ENCODE measurements at regions not wholly inside any gene's neighbourhood (a gene's known extent, or its start where the extent isn't known, plus 50 kb on each side); places are given as distances from the start of the nearest gene placed in this dataset.

DNA sequence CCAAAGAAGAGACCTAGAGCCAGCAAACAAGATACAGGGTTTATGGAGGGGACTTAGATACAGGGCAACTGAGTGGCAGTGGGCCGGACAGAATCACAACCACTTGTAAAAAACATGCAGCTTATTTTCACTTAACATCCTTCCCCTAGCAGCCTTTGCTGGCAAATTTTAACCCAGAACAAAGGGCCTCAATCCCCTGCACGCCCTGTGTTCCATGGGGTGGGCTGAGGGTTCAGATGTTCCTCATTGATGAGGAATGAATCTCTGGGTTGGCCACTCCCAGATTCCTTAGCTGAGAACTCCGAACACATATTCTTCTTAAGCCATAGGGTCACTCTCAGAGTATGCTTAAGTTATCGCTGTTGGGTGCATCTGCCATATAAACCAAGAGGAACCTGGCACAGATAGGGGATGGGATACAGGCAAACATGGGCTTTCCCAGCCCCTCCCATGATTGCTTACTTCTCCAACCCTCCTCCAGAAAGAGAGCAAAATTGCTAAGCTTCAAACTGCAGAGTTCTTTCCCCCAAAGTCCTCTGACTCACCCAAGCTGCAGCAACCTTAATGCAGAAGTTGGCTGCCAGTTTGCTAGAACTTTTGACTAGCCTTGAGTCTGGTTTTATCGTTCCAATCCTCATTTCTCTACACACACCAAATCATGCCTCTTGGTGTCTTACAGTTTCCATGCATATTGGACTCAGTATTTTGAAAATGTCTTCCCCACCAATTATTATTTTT lies 146.9 kb downstream of the CD47 start:
- Histone ChIP-seq H3K9ac (ENCODE audit: low read depth in 1 of 2, low read length in 2 of 2) (no peak overlapping the region), H3K9me3 (ENCODE audit: control insufficient read depth in 2 of 2, low read length in 2 of 2) (no peaks in the 10 kb centered on the region), H3K4me3 (ENCODE audit: low read length in 2 of 2) (no peak overlapping the region), H3K27me3 (ENCODE audit: control insufficient read depth in 2 of 2, insufficient read depth in 2 of 2, low read length in 2 of 2) (no peaks in the 10 kb centered on the region), H3K4me1 (ENCODE audit: control insufficient read depth in 2 of 2, insufficient read depth in 2 of 2, low read length in 2 of 2) (no peaks in the 10 kb centered on the region), H3K36me3 (ENCODE audit: control insufficient read depth in 2 of 2, insufficient read depth in 2 of 2, low read length in 2 of 2) (no peaks in the 10 kb centered on the region), H3K27ac (ENCODE audit: low read depth in 2 of 2, low read length in 2 of 2) (no peak overlapping the region)

DNA sequence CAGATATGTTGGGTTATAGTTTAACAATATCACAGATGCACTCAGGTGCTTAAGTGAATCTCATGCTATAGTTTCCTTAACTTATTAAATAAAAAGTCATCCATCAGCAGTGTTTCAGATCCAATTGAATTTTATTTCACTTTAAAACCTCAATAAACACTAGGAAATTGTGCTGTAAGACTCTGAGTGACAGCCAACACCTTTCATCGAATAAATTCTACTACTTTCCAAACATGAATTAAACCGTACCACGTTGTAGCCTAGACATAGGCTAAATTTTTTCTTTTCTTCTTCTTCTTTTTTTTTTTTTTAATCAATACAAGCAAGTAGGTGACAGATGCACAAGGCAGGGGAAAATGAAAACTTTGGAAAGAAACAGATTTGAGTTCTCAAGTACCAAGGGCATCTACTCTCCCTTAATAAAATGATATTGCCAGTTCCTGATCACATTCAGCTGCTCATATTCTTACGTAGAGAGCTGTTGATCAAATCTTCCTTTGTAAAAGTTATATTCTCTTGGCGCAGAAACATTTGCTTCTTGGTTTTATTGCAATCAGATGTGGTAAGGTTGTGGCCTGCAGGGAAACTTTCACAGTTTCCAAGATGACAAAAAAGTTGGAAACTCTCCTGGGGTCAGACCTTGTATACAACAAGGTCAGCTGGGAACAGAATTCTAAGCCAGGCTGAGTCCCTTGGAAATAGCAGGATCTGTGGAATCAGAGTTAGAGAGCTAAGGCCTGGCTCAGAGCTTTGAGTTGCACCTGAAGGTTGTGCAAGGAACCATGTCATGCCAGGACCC lies 147.7 kb downstream of the CD47 start:
- Histone ChIP-seq H3K9ac (ENCODE audit: low read depth in 1 of 2, low read length in 2 of 2) (no peak overlapping the region), H3K9me3 (ENCODE audit: control insufficient read depth in 2 of 2, low read length in 2 of 2) (no peaks in the 10 kb centered on the region), H3K36me3 (ENCODE audit: control insufficient read depth in 2 of 2, insufficient read depth in 2 of 2, low read length in 2 of 2) (no peaks in the 10 kb centered on the region), H3K4me3 (ENCODE audit: low read length in 2 of 2) (no peak overlapping the region), H3K4me1 (ENCODE audit: control insufficient read depth in 2 of 2, insufficient read depth in 2 of 2, low read length in 2 of 2) (no peaks in the 10 kb centered on the region), H3K27me3 (ENCODE audit: control insufficient read depth in 2 of 2, insufficient read depth in 2 of 2, low read length in 2 of 2) (no peaks in the 10 kb centered on the region), H3K27ac (ENCODE audit: low read depth in 2 of 2, low read length in 2 of 2) (no peak overlapping the region)

GRCh38 chr3:107942244-107942643 lies 148.6 kb downstream of the CD47 start:
- no peak overlapping the region for H3K4me3 ChIP-seq (ENCODE audit: low read length in 2 of 2)
- no peaks in the 10 kb centered on the region for H3K4me1 ChIP-seq (ENCODE audit: control insufficient read depth in 2 of 2, insufficient read depth in 2 of 2, low read length in 2 of 2)
- H3K27me3 ChIP-seq (ENCODE audit: control insufficient read depth in 2 of 2, insufficient read depth in 2 of 2, low read length in 2 of 2), result no peaks in the 10 kb centered on the region
- H3K27ac ChIP-seq (ENCODE audit: low read depth in 2 of 2, low read length in 2 of 2), result no peak overlapping the region
- H3K9ac ChIP-seq (ENCODE audit: low read depth in 1 of 2, low read length in 2 of 2), result no peak overlapping the region
- no peaks in the 10 kb centered on the region for H3K36me3 ChIP-seq (ENCODE audit: control insufficient read depth in 2 of 2, insufficient read depth in 2 of 2, low read length in 2 of 2)
- no peaks in the 10 kb centered on the region for H3K9me3 ChIP-seq (ENCODE audit: control insufficient read depth in 2 of 2, low read length in 2 of 2)

- Histone ChIP-seq H3K4me1 (ENCODE audit: control insufficient read depth in 2 of 2, insufficient read depth in 2 of 2, low read length in 2 of 2) (no peaks in the 10 kb centered on the region), H3K9ac (ENCODE audit: low read depth in 1 of 2, low read length in 2 of 2) (no peak overlapping the region), H3K27ac (ENCODE audit: low read depth in 2 of 2, low read length in 2 of 2) (no peak overlapping the region), H3K27me3 (ENCODE audit: control insufficient read depth in 2 of 2, insufficient read depth in 2 of 2, low read length in 2 of 2) (no peaks in the 10 kb centered on the region), H3K36me3 (ENCODE audit: control insufficient read depth in 2 of 2, insufficient read depth in 2 of 2, low read length in 2 of 2) (no peaks in the 10 kb centered on the region), H3K4me3 (ENCODE audit: low read length in 2 of 2) (no peak overlapping the region), H3K9me3 (ENCODE audit: control insufficient read depth in 2 of 2, low read length in 2 of 2) (no peaks in the 10 kb centered on the region)
Measured at GRCh38 chr3:107939691-107940442, 151.0 kb downstream of the CD47 start.

DNA sequence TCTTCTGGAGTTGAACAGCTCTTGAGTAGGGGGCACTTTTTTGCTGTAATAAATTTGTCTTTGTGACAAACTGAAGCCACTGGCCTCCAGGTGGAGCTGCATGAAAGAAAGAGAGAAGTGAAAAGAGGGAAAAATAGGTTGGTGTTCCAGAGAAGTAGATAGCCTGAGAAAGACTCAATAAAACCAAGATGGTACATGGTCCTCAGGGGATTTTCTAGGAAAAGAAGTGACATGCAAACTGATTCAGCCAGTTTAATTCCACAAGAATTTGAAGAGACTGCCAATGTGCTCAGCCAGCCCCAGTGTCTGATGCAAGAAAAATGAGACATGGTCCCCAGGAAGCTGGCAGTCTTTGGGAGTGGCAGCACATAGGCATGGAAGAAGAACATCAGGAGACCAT lies 152.7 kb downstream of the CD47 start:
- no peak overlapping the region for H3K4me3 ChIP-seq (ENCODE audit: low read length in 2 of 2)

GRCh38 chr3:107934808-107935207 lies 156.0 kb downstream of the CD47 start:
- Histone ChIP-seq H3K27ac (ENCODE audit: low read depth in 2 of 2, low read length in 2 of 2) (no peak overlapping the region), H3K9me3 (ENCODE audit: control insufficient read depth in 2 of 2, low read length in 2 of 2) (no peaks in the 10 kb centered on the region), H3K4me3 (ENCODE audit: low read length in 2 of 2) (no peak overlapping the region), H3K27me3 (ENCODE audit: control insufficient read depth in 2 of 2, insufficient read depth in 2 of 2, low read length in 2 of 2) (no peaks in the 10 kb centered on the region), H3K4me1 (ENCODE audit: control insufficient read depth in 2 of 2, insufficient read depth in 2 of 2, low read length in 2 of 2) (no peaks in the 10 kb centered on the region), H3K36me3 (ENCODE audit: control insufficient read depth in 2 of 2, insufficient read depth in 2 of 2, low read length in 2 of 2) (no peaks in the 10 kb centered on the region), H3K9ac (ENCODE audit: low read depth in 1 of 2, low read length in 2 of 2) (no peak overlapping the region)

More for the DNA sequence above, 152.7 kb downstream of the CD47 start:
- H3K36me3 ChIP-seq (ENCODE audit: control insufficient read depth in 2 of 2, insufficient read depth in 2 of 2, low read length in 2 of 2), result no peaks in the 10 kb centered on the region
- H3K27me3 ChIP-seq (ENCODE audit: control insufficient read depth in 2 of 2, insufficient read depth in 2 of 2, low read length in 2 of 2), result no peaks in the 10 kb centered on the region
- H3K9me3 ChIP-seq (ENCODE audit: control insufficient read depth in 2 of 2, low read length in 2 of 2), result no peaks in the 10 kb centered on the region
- no peaks in the 10 kb centered on the region for H3K4me1 ChIP-seq (ENCODE audit: control insufficient read depth in 2 of 2, insufficient read depth in 2 of 2, low read length in 2 of 2)
- no peak overlapping the region for H3K9ac ChIP-seq (ENCODE audit: low read depth in 1 of 2, low read length in 2 of 2)
- H3K27ac ChIP-seq (ENCODE audit: low read depth in 2 of 2, low read length in 2 of 2), result no peak overlapping the region

- no peaks in the 10 kb centered on the region for H3K9me3 ChIP-seq (ENCODE audit: control insufficient read depth in 2 of 2, low read length in 2 of 2)
- H3K4me1 ChIP-seq (ENCODE audit: control insufficient read depth in 2 of 2, insufficient read depth in 2 of 2, low read length in 2 of 2), result no peaks in the 10 kb centered on the region
- no peak overlapping the region for H3K27ac ChIP-seq (ENCODE audit: low read depth in 2 of 2, low read length in 2 of 2)
- H3K27me3 ChIP-seq (ENCODE audit: control insufficient read depth in 2 of 2, insufficient read depth in 2 of 2, low read length in 2 of 2), result no peaks in the 10 kb centered on the region
- H3K9ac ChIP-seq (ENCODE audit: low read depth in 1 of 2, low read length in 2 of 2), result no peak overlapping the region
- H3K4me3 ChIP-seq (ENCODE audit: low read length in 2 of 2), result no peak overlapping the region
- H3K36me3 ChIP-seq (ENCODE audit: control insufficient read depth in 2 of 2, insufficient read depth in 2 of 2, low read length in 2 of 2), result no peaks in the 10 kb centered on the region
Measured at GRCh38 chr3:107933450-107933849, 157.4 kb downstream of the CD47 start.

DNA sequence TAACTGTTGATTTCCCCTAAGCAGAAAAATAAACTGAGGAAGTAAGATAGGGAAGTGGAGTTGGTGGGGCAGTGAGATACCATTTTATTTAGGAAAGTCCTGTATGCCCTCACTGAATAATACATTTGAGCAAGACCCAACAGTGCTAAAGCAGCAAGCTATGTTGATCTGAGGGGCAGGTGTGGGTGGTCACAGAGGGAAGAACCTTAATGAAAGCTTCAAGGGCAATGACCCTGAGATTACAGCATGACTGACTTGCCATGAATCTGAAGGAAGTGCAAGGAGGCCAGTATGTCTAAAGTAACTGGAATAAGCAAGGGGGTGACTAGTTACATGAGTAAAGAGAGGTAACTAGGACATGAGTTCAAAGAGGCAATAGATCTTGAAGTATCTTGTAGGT lies 159.5 kb downstream of the CD47 start:
- Histone ChIP-seq H3K36me3 (ENCODE audit: control insufficient read depth in 2 of 2, insufficient read depth in 2 of 2, low read length in 2 of 2) (no peaks in the 10 kb centered on the region), H3K9ac (ENCODE audit: low read depth in 1 of 2, low read length in 2 of 2) (no peak overlapping the region), H3K9me3 (ENCODE audit: control insufficient read depth in 2 of 2, low read length in 2 of 2) (no peaks in the 10 kb centered on the region), H3K4me1 (ENCODE audit: control insufficient read depth in 2 of 2, insufficient read depth in 2 of 2, low read length in 2 of 2) (peaks cover 0 to 3% of the 10 kb centered on the region in 2 donors), H3K4me3 (ENCODE audit: low read length in 2 of 2) (no peak overlapping the region), H3K27ac (ENCODE audit: low read depth in 2 of 2, low read length in 2 of 2) (no peak overlapping the region), H3K27me3 (ENCODE audit: control insufficient read depth in 2 of 2, insufficient read depth in 2 of 2, low read length in 2 of 2) (no peaks in the 10 kb centered on the region)

- no peak overlapping the region for H3K9ac ChIP-seq (ENCODE audit: low read depth in 1 of 2, low read length in 2 of 2)
- no peaks in the 10 kb centered on the region for H3K27me3 ChIP-seq (ENCODE audit: control insufficient read depth in 2 of 2, insufficient read depth in 2 of 2, low read length in 2 of 2)
- no peaks in the 10 kb centered on the region for H3K36me3 ChIP-seq (ENCODE audit: control insufficient read depth in 2 of 2, insufficient read depth in 2 of 2, low read length in 2 of 2)
- H3K4me1 ChIP-seq (ENCODE audit: control insufficient read depth in 2 of 2, insufficient read depth in 2 of 2, low read length in 2 of 2), result peaks cover 0 to 3% of the 10 kb centered on the region in 2 donors
- no peak overlapping the region for H3K27ac ChIP-seq (ENCODE audit: low read depth in 2 of 2, low read length in 2 of 2)
- no peaks in the 10 kb centered on the region for H3K9me3 ChIP-seq (ENCODE audit: control insufficient read depth in 2 of 2, low read length in 2 of 2)
- H3K4me3 ChIP-seq (ENCODE audit: low read length in 2 of 2), result no peak overlapping the region
Measured at GRCh38 chr3:107929088-107929487, 161.7 kb downstream of the CD47 start.

DNA sequence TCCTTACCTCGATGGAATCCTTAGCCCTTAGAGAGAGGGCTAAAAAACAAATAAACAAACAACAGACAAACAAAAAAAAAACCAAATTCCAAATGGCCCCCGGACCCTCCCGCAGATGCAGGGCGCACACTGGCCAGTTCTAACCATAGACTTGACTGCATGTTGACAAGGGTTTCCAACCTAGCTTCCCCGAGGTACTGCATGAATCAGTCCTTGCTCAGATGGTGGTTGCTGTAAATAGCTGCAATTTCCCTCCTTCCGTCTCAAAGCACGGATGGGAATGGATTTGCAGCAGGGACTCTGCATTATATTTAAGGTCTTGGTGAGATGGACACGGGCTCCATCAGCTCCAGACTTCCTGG lies 162.8 kb downstream of the CD47 start:
- Histone ChIP-seq H3K9me3 (ENCODE audit: control insufficient read depth in 2 of 2, low read length in 2 of 2) (no peaks in the 10 kb centered on the region), H3K4me3 (ENCODE audit: low read length in 2 of 2) (peak overlapping the region; percentile 67 to 79), H3K9ac (ENCODE audit: low read depth in 1 of 2, low read length in 2 of 2) (peak overlapping the region in 1 of 2 donors; percentile 58), H3K36me3 (ENCODE audit: control insufficient read depth in 2 of 2, insufficient read depth in 2 of 2, low read length in 2 of 2) (no peaks in the 10 kb centered on the region), H3K27me3 (ENCODE audit: control insufficient read depth in 2 of 2, insufficient read depth in 2 of 2, low read length in 2 of 2) (no peaks in the 10 kb centered on the region), H3K4me1 (ENCODE audit: control insufficient read depth in 2 of 2, insufficient read depth in 2 of 2, low read length in 2 of 2) (peaks cover 0 to 3% of the 10 kb centered on the region in 2 donors), H3K27ac (ENCODE audit: low read depth in 2 of 2, low read length in 2 of 2) (no peak overlapping the region)
